AG10803 (cell line): ENCODE measurements at regions not wholly inside any gene's neighbourhood (a gene's known extent, or its start where the extent isn't known, plus 50 kb on each side); places are given as distances from the start of the nearest gene placed in this dataset.

Source experiments
- DNase-seq: peaks from one replicate; pipeline ENCODE4 v3.0.0; 2010; ENCODE audit warnings: low read depth
- H3K4me3 ChIP-seq: 2 replicates; pipeline ENCODE4 v1.5.1; 2011; ENCODE audit warnings: mild to moderate bottlenecking, low read length, control low read depth
- CTCF ChIP-seq: conservative IDR thresholded peaks from 2 replicates; pipeline ENCODE4 v1.5.1; 2011; ENCODE audit warnings: mild to moderate bottlenecking, low read length, control low read depth, inconsistent platforms

GRCh38 chr12:4822572-4822971 is 87.1 kb upstream of the KCNA1 start:
- TF ChIP-seq CTCF, result no peak
- no peak for DNase-seq
- no peak overlapping the region for H3K4me3 ChIP-seq

DNA sequence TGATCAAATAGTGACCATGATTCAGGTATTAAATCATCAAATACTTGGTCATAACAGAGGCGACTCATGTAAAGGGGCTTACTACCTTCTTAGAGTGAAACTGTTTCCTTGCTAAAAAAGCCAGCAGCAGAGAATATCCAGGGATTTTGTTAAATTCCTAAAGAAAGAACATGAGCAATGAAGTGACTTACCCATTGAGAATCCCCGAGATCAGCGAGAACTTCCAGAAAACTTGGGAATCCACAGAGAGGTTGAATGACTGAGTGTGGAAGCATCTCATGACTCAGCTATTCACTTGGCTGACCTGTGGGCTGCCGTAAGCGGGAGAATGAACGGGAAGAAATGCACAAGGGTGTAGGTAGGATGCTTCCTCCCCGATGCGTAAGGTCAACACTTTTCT is 85.3 kb upstream of the KCNA1 start:
- no peak for TF ChIP-seq CTCF
- peak; percentile 73 for DNase-seq

DNA sequence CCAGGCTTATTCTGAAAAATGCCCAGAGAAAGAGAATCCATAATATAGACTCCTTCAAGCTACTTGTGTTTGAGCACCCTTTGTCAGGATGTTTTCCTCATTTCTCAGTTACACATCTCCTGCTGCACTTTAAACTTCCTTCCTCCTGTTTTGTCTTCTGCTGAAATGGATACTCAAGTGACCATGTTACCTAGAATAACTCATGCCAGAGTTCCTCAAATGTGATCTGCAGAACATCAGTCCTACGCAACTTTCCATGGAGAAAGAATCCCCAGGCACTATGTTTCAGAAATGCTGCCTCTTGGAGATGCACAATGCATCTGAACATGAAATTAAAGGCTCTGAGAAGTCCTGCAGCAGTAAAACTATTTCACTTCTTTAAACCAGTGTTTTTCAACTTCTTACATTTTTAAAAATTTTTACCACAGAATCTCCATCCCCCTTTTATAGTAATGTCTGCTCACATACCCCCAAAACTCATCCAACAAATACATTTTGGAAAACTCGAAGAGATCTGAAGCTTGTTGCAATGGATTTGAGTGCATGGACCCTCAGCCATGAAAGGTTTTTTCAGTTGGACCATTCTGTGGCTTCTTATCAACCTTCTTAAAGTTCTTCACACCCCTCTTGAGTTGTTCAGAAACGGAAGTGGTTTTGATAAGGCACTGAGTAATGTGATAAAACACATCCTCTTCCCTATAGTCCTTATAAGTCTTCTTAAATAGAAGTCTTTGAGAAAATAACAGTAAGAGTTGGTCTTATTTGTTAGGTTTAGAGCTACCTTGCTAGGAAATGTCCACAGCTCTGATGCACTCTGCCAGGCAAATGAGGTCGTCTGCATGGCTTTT is 84.5 kb upstream of the KCNA1 start:
- H3K4me3 ChIP-seq, result no peak overlapping the region

More for the DNA sequence above, 85.3 kb upstream of the KCNA1 start:
- no peak overlapping the region for H3K4me3 ChIP-seq

DNA sequence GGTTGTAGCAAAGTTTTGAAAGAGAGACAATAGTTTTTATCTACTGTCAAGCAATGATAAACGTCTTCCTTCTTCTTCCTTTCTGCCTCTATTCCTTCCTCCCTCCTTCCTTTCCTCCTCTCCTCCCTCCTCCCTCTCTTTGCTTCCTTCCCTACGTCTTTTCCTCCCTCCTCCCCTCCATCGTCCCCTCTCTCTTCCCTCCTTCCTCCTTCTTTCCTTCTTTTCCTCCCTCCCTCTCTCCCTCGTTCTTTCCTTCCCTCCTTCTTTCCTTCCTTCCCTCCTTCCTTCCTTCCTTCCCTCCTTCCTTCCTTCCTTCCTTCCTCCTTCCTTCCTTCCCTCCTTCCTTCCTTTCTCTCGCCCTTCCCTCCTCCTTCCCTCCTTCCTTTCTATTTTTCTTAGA is 82.8 kb upstream of the KCNA1 start:
- no peak for TF ChIP-seq CTCF
- DNase-seq, result no peak
- H3K4me3 ChIP-seq, result no peak overlapping the region

More for the DNA sequence above, 84.5 kb upstream of the KCNA1 start:
- DNase-seq, result no peak
- TF ChIP-seq CTCF, result no peak

- peak; percentile 16 for DNase-seq
- no peak overlapping the region for H3K4me3 ChIP-seq
- TF ChIP-seq CTCF, result no peak
Observed at GRCh38 chr12:4828176-4828575, 81.5 kb upstream of the KCNA1 start.

- DNase-seq, result no peak
- TF ChIP-seq CTCF, result no peak
- H3K4me3 ChIP-seq, result no peak overlapping the region
Observed at GRCh38 chr12:4829161-4829792, 80.4 kb upstream of the KCNA1 start.

DNA sequence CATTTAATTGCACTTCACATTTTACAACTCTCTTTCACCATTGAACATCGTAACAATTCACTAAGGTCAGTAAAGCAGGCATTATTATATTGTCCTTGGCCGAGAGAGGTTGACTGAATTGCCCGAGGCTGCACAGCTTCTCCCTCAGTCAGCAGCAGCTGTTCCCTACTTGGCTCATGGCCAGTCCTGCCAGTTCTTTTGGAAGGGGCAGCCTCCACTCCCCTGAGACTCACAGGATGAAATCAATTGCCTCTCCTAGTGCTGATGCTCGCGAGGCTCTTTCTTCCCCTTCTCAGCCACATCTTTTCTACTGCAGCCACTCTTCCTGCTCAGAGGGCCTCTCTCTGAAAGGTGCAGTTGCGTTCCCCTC is 79.9 kb upstream of the KCNA1 start:
- no peak overlapping the region for H3K4me3 ChIP-seq
- no peak for TF ChIP-seq CTCF
- DNase-seq, result no peak
